ENCODE measurements at regions not wholly inside any gene's neighbourhood (a gene's known extent, or its start where the extent isn't known, plus 50 kb on each side); places are given as distances from the start of the nearest gene placed in this dataset.

- TF ChIP-seq, protein P1, sequence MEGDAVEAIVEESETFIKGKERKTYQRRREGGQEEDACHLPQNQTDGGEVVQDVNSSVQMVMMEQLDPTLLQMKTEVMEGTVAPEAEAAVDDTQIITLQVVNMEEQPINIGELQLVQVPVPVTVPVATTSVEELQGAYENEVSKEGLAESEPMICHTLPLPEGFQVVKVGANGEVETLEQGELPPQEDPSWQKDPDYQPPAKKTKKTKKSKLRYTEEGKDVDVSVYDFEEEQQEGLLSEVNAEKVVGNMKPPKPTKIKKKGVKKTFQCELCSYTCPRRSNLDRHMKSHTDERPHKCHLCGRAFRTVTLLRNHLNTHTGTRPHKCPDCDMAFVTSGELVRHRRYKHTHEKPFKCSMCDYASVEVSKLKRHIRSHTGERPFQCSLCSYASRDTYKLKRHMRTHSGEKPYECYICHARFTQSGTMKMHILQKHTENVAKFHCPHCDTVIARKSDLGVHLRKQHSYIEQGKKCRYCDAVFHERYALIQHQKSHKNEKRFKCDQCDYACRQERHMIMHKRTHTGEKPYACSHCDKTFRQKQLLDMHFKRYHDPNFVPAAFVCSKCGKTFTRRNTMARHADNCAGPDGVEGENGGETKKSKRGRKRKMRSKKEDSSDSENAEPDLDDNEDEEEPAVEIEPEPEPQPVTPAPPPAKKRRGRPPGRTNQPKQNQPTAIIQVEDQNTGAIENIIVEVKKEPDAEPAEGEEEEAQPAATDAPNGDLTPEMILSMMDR (IDR thresholded peaks at IDR 0.05; ENCODE audit: control insufficient read depth, insufficient read depth, low read depth, low read length, missing control alignments), result no peak
- no peak for DNase-seq (ENCODE audit: low read depth)
- H3K4me3 ChIP-seq (ENCODE audit: control insufficient read depth, low read depth, low read length), result no peak overlapping the region
Measured at GRCh38 chr5:30891660-30892059, 301.8 kb upstream of the CDH6 start.

DNA sequence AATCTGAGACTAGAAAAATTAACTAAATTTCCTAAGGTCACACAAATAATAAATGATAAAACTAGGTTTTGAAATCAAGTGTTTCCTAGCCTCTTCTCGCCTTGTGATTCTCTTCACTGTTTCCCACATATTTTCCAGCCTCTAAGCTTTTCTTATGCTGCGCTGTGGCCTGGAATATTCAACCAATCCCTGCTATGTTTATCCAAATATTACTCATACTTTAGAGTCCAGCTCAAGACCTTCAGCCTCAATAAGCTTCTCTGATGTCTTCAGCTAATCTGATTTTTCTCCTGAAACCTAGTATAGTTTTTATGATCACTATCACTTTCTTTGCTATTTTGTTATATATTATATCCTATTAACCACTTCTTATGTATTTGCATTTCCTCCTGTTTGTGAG is 303.1 kb upstream of the CDH6 start:
- no peak overlapping the region for H3K4me3 ChIP-seq (ENCODE audit: control insufficient read depth, low read depth, low read length)
- TF ChIP-seq, protein P1 (IDR thresholded peaks at IDR 0.05; ENCODE audit: control insufficient read depth, insufficient read depth, low read depth, low read length, missing control alignments), result no peak
- DNase-seq (ENCODE audit: low read depth), result no peak

- DNase-seq (ENCODE audit: low read depth), result no peak
- no peak overlapping the region for H3K4me3 ChIP-seq (ENCODE audit: control insufficient read depth, low read depth, low read length)
- TF ChIP-seq, protein P1 (IDR thresholded peaks at IDR 0.05; ENCODE audit: control insufficient read depth, insufficient read depth, low read depth, low read length, missing control alignments), result no peak
Measured at GRCh38 chr5:30880514-30880913, 313.0 kb upstream of the CDH6 start.

DNA sequence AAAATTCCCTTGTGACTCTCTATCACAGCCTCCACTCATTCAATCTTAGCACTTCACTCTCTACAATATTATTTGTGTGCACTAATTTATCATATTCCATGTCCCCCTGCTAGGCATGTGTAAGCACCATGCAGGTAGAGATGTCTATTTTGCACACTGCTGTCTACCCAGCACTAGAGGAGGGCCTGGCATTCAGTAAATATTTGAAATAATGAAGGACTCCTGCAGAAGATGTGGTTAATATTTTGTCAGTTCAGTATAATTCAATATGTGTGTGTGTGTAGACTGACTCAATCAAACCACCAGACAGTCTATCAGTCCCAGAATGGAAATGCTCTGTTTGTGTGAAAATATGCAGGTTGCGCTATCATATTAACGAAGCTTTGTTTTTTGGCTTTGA is 313.6 kb upstream of the CDH6 start:
- TF ChIP-seq, protein P1 (IDR thresholded peaks at IDR 0.05; ENCODE audit: control insufficient read depth, insufficient read depth, low read depth, low read length, missing control alignments), result no peak
- no peak for DNase-seq (ENCODE audit: low read depth)
- H3K4me3 ChIP-seq (ENCODE audit: control insufficient read depth, low read depth, low read length), result no peak overlapping the region

DNA sequence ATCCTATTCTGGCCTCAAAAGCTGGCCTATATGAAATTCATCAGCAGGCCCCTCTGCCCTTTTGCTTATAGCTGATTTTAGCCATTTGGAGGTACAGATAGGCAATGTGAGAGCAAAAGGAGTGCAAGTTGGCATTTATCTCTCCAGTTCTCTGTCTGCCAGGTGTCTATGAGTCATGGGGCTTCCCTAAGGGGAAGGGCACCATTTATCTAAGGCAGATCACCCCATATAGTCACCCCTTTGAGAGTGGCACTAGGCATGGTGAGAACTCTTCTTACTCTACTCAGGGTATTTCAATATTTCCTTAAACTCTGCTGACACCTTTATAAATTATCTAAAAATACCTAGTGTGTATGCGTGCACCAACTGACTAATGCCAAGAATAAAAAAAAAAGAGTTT is 314.7 kb upstream of the CDH6 start:
- TF ChIP-seq, protein P1 (IDR thresholded peaks at IDR 0.05; ENCODE audit: control insufficient read depth, insufficient read depth, low read depth, low read length, missing control alignments), result no peak
- no peak overlapping the region for H3K4me3 ChIP-seq (ENCODE audit: control insufficient read depth, low read depth, low read length)
- no peak for DNase-seq (ENCODE audit: low read depth)

- TF ChIP-seq, protein P1 (IDR thresholded peaks at IDR 0.05; ENCODE audit: control insufficient read depth, insufficient read depth, low read depth, low read length, missing control alignments), result no peak
- no peak overlapping the region for H3K4me3 ChIP-seq (ENCODE audit: control insufficient read depth, low read depth, low read length)
- no peak for DNase-seq (ENCODE audit: low read depth)
Measured at GRCh38 chr5:30878296-30878695, 315.2 kb upstream of the CDH6 start.

Data from AG09309 (cell line).